Activated T-cell treated with anti-CD3 and anti-CD28 coated beads, Interleukin-2, amount 50 U/mL, for 1 hour (primary cell): ENCODE measurements at regions not wholly inside any gene's neighbourhood (a gene's known extent, or its start where the extent isn't known, plus 50 kb on each side); places are given as distances from the start of the nearest gene placed in this dataset.

Experiments used
- DNase-seq: peaks from one replicate; pipeline ENCODE4 v3.0.0-alpha.2; 2020

DNA sequence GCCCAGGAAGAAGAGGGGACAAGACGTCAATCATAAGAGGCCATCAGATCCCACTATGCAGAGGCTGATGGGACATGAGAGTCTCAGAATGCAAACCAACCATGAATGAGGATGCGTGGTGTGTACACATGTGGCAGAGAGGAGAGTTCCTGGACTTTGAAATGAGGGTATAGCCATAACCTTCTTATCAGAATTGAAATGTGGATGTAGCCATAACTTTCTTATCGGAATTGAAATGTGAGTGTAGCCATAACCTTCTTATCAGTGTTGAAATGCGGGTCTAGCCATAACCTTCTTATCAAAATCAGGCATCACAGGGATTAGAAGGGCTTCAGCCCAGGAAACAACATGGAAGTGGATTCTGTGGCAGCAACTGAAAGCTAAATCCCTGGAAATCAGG is 415.5 kb upstream of the FAT1 start:
- DNase-seq, result no peak

DNA sequence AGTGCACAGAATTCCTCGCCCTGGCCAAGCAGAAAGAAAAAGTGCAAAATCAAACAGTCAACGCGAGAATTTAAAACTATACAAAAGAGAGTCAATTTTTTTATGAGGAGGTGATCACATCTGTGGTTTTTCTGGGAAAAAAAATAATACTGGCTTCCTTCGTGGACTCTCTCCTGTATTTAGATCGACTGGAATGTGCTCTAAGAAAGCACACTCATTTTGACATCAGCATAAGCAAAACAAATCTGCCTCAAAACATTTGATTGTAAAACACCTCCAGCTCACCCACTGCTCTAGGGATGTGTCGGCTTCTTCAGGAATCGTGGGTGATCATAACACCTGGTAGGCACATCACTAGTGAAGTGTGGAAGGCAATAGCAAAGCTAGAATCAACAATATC is 417.4 kb upstream of the FAT1 start:
- DNase-seq, result no peak

DNA sequence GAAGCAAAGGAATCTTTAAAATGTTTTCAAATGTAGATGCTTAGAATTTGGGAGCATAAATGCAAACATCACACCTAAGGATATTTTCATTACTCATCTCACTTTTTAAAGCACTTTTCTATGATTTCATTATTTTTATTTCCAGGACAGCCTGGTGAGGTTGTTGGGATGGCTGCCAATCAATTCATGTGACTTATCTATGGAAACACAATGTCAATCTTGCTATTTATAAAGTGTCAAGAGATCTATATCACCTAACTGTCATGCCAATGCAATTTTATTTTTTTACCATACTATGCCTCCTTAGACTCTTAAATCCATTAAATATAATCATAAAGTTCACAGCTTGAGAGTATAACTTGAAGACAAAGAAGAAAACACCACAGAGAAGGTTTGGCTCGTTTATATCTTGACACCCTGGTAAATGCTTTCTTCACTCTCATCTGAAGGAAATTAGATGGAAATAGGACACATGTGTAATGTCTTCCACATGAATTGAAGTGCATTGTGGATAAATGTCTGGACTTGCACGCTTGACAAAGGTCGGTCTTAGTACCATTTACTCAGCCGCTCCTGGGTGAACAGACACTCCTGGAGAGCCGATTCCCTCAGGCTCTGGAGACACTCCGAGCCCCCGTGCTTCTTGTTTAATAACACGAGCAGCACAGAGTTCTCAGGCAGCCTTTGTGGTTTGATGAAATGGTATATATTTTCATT is 425.7 kb upstream of the FAT1 start:
- DNase-seq, result no peak

DNA sequence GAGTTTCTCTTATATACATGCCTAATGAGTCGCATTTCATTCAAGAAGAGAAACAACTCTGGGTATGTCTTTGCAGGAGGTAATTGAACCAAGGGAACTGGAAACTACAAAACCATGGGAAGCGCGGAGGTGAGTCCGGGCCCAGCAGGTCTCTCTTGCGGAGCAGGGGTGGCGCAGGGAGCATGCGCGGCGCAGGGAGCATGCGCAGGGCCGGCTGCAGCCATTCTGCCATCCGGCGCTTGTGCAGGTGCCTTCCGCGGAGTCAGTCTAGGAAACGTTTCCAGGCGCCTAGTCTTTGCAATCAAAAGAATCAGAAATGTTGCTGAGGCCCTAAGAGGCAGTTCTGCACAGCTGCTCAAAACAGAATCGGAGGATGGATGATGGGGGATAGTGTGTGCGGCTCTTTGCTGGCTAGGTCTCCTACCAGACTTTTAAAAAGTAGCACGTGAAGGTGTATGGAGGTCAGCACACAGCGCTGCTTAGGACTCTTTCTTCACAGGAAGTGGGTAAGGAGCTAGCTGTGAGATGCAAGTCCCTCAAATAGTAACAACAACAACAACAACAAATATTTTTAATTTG is 433.8 kb upstream of the FAT1 start:
- DNase-seq, result no peak

DNA sequence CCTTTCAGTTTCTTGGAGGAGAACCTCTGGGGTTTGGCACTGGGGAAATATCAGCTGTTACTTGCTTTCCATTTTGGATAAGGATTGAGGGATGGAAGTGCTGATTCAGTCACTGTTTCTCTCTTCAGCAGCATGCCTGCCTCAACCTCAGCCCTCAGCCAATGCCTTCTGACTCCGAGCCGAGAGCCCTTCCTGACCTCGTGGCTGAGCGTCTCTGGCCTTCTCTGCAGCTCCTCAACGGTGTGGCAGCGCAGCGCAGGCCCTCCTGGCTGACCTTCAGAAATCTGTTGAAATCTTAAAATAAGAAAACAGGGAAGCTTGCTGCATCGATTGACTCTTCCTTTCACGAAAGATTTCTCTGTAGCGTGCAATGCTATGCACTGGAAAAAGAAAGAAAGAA is 434.3 kb upstream of the FAT1 start:
- no peak for DNase-seq

DNA sequence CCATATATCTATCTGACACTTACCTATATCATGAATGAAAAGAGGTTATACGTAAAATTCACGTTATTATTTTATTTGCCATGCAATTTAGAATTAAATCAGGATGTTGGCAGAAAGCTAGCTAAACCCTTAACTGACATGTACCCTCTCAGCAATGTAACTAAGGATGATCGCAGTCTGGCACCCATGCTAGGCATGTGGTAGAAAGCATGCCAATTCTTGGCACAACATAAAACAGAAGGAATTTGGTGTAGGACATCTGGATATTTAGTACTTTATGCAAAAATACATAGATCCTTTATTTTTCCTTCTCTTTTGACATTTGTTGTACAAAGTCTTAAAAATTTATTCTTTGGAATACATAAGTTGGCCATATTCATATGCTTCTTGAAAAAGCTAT is 436.8 kb upstream of the FAT1 start:
- DNase-seq, result no peak

DNA sequence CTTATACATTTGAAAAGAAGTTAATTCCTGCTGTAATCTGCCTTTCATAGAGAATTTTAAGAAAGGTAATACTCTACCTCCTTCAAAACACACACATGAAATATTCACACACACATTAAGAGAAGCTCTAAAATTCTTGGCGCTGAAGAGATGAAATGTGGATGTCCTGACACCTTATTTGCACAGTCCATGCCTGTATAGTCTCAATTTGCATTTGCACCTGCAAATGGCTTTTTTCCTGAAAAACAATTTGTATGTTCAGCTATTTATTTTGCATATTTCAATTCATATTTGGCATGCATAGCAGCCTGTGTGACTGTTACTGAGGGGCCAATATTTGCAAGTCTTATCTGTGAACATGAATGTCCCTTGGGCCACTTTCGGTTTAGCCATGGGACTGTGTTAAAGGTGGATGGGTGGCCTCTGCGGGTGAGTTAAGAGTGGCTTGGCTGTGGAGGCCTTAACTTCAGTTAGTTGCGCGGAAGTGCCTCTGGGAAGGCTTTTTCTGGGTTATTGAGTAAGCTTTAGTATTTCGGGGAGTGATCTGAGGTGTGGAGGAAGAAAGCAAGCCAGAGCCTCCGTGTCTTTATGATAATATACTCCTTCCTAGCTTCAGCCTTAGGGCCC is 443.3 kb upstream of the FAT1 start:
- DNase-seq, result no peak

DNA sequence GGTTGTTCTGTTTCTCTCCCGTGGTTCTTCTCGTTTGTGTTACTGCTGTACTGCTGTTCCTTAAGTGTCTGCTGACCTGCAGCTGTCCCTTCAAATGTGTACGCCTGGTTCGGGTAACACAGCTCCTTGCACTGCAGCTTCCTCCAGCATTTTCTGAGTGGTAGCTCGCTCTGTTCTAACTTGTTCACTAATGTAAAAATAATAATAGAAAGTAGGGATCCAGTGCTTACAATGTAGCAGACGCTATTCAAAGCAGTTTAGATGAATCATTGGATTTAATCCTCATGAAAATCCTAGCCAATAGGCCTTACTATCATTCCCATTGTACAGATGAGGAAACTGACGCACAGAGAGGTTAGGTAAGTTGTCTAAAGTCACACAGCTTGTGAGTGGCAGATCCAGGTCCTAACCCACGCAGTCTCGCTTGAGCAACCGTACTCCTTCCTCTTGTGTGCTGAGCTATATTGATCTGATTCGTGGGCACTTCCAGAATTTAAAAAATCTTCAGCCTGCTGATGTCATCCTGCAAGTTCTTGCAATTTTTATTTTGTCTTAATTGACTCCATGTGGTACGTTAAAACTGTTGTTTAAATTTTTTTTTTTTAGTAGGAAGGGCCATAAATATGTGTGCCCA is 448.2 kb upstream of the FAT1 start:
- DNase-seq, result no peak

DNA sequence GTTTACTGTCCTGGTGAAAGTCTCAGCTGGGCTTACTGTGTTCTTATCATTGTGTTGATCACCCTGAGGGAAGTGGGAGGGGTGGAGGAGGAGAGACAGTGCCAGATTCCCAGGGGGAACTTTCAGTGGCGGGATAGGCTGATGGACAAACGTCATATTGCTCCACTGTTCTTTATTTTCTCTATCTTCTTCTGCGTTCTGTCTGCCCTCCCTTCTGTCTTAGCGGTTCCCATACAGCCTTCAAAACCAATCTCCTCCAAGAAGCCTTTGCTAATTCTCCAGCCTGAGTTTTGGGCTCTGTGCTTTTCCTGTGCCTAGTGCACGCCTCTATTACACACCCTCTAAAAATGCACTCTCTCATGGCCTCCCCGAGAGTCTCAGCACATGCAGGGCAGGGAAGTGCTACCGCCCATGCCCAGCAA is 448.7 kb upstream of the FAT1 start:
- no peak for DNase-seq

DNA sequence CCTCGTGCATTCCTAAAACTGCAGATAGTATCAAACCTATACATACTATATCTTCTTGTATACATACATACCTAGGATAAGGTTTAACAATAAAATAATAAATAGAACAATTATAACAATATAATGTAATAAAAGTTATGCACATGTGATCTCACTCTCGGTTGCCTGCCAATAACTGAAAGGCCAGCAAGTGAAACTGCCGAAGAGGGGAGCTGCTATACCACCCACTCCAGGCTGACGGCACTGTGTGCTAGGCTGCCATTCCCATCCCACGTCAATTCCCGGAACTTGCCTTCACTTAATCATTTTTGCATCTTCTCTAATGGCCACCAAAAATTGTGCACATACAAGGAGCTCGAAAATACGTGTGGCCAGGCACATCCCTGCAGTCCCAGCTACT is 451.1 kb upstream of the FAT1 start:
- no peak for DNase-seq

DNA sequence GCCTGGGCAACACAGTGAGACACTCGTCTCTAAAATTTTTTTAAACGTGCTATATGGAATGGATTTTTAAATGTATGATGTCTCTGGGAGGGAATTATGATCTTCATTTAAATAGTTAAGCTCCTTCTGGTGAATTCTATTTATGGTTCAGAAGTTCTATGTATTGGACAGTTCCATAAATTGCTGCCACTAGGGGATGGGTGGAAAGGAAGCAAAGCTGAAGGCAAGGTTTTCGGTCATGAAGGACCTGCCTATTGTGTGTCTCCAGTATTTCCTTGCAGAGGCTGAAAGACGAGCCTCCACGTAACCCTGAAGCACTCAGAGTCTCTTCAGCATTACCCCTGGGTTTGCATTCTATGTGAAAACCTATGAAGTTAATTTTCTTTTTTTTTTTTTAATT is 451.5 kb upstream of the FAT1 start:
- DNase-seq, result no peak

DNA sequence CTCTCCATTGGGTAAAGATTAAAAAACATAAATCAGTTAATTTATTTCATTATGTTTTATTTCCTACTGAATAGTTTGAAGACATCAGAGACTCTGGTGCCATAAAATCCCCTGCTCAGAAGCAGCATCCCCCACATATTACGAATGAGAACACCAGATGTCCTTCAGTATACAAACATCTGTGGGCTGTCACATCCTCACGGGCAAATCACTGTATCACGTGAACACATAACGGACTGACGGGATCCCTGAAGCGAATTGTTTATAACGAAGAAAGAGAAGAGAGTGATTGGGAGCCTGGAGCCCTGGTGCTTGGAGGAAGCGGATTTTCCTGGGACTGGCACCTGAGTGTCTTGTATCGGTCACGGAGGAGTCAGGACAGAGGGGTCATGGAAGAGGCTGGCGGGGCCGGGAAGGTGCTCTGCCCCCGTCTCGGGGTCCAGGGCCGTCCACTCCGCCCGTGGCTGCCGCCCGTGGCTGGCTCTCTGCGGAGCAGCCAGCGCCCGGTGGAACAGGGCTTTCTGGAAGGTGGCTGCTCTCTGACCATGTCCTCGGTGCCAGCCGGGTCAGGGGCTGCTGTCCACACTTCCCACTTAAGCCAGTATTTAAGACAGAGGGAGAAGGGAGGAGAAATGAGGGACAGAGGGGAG is 452.7 kb upstream of the FAT1 start:
- DNase-seq, result no peak

DNA sequence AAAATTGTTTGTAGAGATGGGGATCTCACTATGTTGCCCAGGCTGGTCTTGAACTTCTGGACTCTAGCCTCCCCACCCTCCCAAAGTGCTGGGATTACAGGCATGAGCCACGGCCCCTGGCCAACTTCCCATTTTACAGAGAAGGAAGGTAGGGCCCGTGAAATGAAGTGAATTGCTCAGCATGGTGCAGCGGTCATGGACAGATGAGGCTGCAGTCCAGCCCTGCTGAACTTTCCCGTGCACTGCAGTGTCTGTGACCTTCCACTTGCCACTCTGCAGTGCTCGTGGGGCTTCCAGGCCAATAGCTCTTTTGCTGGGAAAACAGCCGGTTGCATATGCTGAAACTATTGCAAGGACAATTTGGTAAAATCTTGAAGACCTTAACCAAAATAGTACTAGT is 454.4 kb upstream of the FAT1 start:
- no peak for DNase-seq

DNA sequence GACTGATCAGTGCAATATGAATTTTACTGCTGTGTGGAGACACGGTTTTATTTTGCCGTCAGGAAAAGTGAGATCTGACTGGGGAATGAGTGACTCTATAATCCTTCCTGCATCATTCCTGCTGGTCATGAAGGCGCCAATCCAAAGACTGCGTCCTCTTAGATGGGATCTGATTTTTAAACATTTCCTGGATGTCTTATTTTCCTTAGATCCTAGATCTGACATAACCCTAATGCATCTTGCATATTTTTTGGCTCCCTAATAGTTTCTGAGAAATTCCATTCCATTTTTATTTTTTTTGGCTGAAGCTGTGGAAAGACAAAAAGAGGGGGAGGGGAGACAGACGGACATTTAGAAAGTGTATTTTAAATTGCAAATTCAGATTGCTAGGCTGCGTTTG is 454.9 kb upstream of the FAT1 start:
- no peak for DNase-seq

DNA sequence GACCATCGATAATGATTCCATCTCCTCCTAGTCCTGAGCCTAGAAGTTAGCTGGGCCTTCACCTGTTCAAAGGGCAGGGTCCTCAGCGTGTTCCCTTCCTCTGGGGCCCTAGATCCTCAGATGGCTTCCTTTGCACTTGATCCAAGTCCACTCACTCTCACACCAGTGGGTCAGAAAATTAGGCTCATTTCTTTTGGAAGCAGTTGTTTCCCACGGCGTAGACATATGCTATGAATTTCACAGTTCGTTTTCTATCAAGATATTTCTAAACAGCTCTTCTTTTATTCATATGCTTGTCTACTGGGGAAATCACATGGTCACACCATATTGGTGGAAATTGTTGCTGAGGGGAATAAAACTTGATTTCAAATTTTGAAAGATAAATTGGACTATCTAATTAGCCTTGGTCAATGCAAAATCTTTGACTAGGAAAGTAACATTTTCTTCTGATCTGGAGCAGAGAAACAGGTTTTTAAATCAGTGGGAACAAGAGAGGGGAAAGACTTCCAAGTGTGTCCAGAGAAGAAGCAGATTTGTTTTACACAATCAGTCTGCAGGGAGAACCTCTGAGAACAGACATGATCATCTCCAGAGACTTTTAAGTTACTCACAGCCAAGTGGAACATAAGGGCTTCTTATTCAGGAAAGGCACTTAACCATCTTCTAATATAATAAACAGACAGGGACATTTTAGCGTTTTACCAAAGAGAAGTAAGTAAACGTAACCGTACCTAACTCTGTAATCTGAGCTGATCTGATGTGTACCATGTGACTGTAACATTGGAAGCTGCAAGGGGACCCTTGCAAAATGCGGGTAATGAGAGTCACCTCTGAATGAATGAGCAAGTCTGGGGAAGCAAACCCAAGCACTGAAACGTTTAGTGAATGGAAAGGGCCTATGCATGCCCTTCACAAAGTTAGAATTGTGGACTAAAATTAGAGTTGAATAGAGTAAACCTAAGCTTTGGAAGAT is 455.7 kb upstream of the FAT1 start:
- DNase-seq, result no peak

DNA sequence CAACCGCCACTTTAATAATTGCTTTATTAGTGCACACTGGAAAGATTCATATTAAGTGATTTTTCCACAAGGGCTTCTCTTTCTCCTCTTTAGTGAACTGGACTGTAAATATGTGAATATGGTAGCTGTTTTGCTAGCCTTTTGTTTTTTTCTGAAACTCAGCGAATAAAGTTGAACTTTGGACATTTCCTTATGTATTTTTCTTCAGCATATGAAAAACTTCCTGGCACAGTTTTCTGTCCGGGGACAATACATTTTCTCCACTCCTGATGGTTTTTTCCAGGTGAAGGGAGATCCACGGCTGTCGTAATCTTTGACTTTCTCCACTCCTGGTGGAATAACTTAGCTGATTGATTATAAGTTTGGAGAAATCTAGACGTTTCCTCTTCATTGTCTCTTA is 457.4 kb upstream of the FAT1 start:
- no peak for DNase-seq

DNA sequence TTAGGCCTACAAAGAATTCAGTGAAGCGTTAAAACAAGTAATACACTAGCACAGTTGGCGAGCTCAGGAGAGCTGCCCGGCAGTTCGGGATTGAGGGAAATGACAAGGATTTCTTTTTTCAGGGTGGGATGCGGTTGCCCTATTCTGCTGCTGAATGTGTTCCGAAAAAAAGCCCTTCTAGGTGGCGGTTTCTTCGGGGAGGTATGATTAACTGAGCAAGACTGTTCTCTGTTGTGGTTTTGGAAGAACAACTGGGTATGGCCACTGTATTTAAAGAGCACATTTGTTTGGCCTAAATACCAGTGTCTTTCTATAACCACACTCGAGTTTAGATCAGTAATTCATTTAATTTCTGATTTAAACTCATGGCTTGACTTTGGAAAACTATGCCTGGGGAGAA is 459.7 kb upstream of the FAT1 start:
- no peak for DNase-seq

DNA sequence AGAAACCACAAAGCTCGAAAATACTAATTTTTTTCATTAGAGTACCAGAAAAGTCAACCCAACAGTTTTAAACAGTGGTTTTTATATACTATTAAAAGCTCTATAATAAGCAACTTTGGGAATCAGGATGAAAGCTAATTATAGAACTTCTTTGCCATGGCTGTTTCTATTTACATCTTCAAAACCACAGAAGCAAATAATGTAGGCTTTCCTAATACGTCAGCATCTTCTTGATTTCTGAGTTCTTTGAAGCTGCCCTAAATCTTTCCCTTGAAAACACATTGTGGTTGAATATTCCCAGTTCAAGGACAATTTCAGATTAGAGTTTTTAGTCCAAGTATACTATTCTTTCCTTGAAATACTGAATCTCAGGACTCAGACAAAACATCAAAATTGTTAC is 460.2 kb upstream of the FAT1 start:
- DNase-seq, result no peak

DNA sequence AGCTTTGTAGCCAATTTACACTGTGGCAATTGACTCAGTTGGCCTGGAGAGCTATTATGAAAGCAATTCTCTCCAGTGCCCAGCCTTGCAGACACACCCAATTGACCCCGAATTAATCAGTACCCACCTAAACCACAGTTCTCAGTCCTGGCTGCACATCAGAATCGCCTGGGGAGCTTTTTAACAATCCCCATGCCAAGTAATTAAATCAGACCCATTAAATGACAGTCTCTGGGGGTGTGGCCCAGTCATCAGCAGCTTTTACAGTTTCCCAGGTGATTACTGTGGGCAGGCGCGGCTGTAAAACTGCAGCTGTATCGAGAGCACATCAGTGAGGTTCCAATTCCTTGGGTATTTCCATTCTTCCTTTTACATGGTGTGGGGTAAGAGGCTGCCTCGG is 460.9 kb upstream of the FAT1 start:
- DNase-seq, result no peak

DNA sequence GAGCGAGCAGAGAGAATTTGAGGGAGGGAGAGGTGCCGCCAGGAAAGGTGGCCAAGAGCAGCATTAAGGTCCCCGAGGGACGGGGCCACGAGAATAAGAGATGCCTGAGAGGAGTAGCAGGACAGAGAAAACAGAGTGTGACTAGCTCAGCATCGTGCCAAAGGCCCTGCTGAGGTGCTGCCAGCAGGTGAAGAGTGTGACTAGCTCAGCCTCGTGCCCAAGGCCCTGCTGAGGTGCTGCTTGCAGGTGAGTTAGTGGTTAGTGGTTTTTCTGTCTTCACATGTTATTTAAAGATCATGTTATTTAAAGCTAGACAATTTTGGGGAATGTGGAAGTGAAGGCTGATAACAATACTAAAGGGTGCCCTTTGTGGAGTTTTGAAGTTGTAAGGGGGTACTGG is 464.5 kb upstream of the FAT1 start:
- DNase-seq, result no peak

DNA sequence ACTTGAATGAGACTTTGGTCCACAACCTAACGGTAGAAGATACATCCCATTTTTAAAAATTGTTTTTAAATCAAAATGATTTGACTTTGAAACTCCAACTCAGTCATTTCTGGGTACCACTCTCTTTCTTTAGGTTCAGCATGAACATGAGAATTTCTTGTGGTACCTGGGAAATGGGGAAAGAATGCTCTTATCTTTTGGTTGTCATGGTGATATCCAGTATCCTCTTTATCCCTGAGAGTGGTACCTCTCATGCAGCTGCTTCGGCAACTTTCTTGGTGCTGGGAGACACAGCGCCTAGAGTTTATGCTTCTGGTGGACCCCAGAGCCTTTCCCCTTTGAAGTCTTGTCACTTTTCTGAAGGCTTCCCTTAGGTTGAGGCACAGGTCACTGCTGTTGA is 465.1 kb upstream of the FAT1 start:
- no peak for DNase-seq

DNA sequence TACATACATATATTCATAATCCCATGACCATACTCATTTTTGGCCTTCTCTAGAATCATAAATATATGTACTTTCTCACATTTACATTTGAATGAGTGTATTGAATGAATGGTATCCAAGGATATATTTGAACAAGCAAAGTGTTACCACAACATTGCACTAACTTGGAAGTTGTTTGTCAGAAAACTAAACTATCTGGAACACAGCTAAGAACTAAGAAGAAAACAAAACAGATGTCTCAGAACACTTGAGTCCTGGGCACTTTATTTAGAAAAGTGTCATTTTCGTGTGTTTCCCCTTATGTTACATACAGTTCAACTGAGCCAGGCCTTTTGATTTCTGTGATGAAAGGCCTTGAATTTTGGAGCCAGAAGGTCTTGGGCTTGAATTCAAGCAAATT is 466.7 kb upstream of the FAT1 start:
- no peak for DNase-seq

DNA sequence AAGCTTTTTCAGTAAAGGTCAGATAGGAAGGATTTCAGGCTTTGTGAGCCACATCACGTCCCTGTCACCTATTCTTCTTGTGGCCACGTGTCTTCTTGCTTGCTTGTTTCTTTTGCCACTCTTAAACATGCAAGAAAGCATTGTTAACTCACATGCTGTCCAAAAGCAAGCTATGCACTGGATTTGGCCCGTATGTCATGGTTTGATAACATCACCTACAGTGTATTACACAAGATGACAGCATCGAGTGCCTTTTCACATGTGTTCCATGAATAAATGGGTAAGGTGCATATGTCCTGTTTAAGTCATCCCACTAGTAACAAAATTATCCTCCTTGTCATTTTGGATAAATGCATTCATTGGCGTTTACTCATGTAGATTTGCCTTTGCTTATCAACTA is 468.0 kb upstream of the FAT1 start:
- DNase-seq, result no peak
